ENCODE measurements at regions not wholly inside any gene's neighbourhood (a gene's known extent, or its start where the extent isn't known, plus 50 kb on each side); places are given as distances from the start of the nearest gene placed in this dataset.

- peak in 1 of 3 donors; percentile 22 for DNase-seq
Measured at GRCh38 chr13:44219577-44220548, 153.8 kb upstream of the SERP2 start.

- DNase-seq, result no peak
Measured at GRCh38 chr13:44220948-44221347, 152.7 kb upstream of the SERP2 start.

- DNase-seq, result no peak
Measured at GRCh38 chr13:44221657-44222056, 152.0 kb upstream of the SERP2 start.

- no peak for DNase-seq
Measured at GRCh38 chr13:44223770-44224444, 149.7 kb upstream of the SERP2 start.

- peak; percentile 59 to 89 (median 68) for DNase-seq
Measured at GRCh38 chr13:44224450-44225149, 149.0 kb upstream of the SERP2 start.

- DNase-seq, result no peak
Measured at GRCh38 chr13:44229371-44230030, 144.1 kb upstream of the SERP2 start.

- no peak for DNase-seq
Measured at GRCh38 chr13:44230071-44230470, 143.6 kb upstream of the SERP2 start.

DNA sequence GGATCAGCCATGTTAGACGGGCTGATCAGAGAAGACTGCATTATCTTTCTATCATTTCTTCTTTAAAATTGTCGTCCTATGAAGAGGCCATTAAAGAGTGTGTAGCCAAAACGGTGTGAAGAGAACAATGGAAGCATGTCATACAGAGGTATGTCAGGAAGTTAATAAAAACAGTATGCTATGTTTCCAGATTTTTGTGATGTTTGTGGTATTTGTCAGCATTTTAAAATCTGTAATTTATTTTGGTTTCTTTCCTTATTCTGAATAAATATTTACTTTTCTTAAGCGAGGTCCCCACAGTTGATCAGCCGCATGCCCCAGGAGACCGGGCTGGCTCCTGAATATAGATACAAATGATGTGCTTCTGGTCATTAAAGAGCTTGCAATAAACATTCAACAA is 142.9 kb upstream of the SERP2 start:
- no peak for DNase-seq

DNA sequence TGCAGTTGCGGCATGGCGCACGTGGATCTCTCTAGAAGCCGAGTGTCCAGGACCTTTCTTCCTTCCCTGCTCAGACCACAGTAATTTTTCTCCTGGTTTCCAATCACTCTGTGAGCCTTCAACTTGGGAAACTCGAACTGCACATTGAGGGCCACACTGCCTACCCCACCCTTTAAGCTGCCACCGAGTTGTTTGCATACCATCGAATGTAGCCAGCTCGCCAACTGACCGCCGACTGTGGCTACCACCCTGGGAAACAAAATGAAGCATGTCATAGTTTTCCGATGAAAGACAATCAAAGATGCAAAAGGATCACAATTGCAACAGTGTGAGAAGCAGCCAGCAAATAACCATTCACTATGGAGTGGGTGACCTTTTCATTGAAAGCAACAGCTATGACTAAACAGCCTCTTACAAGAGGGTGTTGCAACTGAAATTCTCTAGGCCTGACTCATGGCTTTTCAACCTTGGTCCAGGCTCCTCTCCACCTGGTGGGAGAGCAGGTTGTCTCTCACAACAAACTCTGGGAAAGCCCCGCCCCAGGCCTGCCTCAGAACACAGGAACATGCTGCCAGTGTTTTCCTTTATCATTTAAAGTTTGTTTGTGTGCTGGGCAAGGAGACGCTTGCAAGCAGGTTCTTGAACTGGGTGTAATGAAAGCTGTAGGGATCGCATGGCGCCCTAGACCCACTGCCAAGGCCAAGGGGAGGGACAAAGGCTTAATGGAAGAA is 141.7 kb upstream of the SERP2 start:
- peak in 2 of 3 donors; percentile 8 to 60 for DNase-seq

- peak in 1 of 3 donors; percentile 12 for DNase-seq
Measured at GRCh38 chr13:44232774-44233173, 140.8 kb upstream of the SERP2 start.

DNA sequence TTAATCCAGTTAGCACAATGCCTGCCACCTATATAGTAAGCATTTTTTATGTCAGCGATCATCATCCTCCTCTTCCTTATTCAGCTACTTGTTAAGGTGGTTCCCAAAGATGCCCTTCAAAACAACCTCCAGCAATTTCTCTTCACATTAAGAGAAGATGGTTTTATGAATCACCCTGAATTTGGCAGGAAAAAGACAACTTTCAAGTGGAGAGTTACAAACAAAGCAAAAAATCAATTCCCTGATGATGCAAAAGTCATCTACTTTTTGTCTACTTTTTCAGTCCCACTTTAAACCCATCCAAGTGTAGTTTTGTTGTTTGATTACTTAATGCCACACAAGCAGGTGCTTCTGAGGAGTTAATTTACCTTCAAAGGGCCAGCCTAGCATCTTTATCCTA is 139.1 kb upstream of the SERP2 start:
- DNase-seq, result no peak

- DNase-seq, result peak in 1 of 3 donors; percentile 27
Measured at GRCh38 chr13:44236370-44236769, 137.3 kb upstream of the SERP2 start.

DNA sequence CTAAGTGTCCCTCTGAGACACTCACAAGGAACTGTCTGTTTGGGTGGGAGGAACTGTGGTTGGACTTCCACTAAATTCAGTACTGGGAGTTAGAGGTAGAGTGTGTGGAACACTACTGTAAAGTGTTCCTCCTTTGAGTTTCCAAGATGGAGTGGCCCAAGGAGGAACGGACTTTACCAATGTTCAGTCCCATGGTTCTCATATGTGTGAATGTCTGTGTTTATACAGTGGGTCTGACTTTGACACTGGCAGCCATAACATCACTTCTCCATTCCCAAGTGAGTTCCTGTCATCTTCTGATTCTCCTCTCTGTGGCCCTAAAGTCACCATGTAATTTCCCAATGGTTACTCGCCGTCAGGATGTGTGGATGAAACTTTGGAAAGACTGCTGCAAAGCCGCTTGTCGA is 136.8 kb upstream of the SERP2 start:
- no peak for DNase-seq

GRCh38 chr13:44237276-44237767 is 136.3 kb upstream of the SERP2 start:
- peak; percentile 59 to 86 (median 85) for DNase-seq

- peak; percentile 73 to 93 (median 75) for DNase-seq
Measured at GRCh38 chr13:44237881-44238421, 135.7 kb upstream of the SERP2 start.

DNA sequence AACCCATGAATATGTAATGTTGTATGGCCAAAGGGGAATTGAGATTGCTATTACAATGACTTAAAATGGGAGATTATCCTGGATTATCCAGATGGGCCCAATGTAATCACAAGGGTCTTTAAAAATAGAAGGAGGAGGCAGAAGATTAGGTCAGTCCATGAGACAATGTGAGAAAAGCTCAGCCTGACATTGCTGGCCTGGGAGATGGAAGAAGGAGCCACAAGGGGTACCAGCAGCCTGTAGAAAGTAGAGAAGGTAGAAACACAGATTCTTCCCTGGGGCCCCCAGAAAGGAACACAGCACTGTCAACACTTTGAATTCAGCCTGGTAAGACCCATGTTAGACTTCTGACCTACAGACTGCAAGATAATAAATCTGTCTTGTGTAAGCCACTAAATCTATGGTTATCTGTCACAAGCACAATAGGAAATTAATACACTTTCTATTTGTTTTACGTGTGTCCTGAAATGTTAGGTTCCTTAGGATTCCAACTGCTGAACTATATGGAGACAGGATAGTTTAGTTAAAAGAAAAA is 132.9 kb upstream of the SERP2 start:
- no peak for DNase-seq

DNA sequence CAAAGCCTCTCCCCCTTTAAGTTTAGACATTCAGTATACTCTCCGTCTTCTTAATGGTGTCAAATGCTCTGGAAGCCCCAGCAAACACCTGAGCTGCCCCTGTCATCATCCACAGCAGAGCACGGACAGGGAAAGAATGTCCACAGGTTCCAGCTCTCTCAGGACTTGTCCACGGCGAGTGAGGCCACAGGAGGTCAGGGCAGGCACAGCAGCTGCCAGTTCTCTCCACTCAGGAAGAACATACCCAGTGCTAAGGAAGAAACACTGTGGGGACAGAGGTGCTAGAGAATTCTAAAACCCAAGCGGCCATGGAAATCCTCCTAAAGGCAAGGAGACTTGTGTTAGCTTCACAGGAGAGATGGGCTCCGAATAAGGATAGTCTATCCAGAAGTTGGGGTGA is 132.0 kb upstream of the SERP2 start:
- no peak for DNase-seq

GRCh38 chr13:44242766-44243165 is 130.9 kb upstream of the SERP2 start:
- no peak for DNase-seq

- peak in 2 of 3 donors; percentile 50 for DNase-seq
Measured at GRCh38 chr13:44243198-44243857, 130.3 kb upstream of the SERP2 start.

DNA sequence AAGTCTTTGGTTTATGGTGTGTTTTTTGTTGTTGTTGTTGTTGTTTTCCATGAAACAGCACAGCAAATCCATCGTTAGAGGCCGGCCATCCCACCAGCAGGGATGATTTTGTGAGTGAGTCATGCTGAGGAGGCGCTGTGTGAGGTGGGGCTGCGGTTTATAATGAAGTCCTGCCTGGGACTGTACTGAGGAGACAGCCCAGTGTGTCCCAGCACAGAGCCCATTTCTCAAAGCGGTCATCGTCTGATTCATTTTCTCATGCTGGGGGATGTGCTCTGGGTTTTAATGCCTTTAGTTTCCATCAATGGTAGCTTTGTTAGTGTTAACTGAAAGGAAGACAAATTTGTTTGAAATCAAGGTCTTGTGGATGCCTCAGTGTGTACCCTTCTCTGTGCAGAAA is 129.3 kb upstream of the SERP2 start:
- no peak for DNase-seq
